H9 (cell line): ENCODE measurements at regions not wholly inside any gene's neighbourhood (a gene's known extent, or its start where the extent isn't known, plus 50 kb on each side); places are given as distances from the start of the nearest gene placed in this dataset.

Source experiments
- DNase-seq: peaks from one replicate; pipeline ENCODE4 v3.0.0-alpha.2; 2017
- H2AFZ ChIP-seq: one replicate; pipeline ENCODE4 v1.6.1; 2013; ENCODE audit warnings: mild to moderate bottlenecking, low read length, control low read depth, moderate library complexity
- H2AK5ac ChIP-seq: 2 replicates; pipeline ENCODE4 v1.6.1; 2013; ENCODE audit warnings: low read length, control low read depth, mixed read lengths; ENCODE audit not compliant: insufficient read length
- H2BK120ac ChIP-seq: one replicate; pipeline ENCODE4 v1.6.1; 2013; ENCODE audit warnings: low read depth, mild to moderate bottlenecking, low read length, control low read depth, inconsistent platforms; ENCODE audit not compliant: poor library complexity, severe bottlenecking
- H2BK12ac ChIP-seq: 2 replicates; pipeline ENCODE4 v1.6.1; 2013; ENCODE audit warnings: low read length, control low read depth, mixed read lengths, low read depth; ENCODE audit not compliant: insufficient read length
- H2BK15ac ChIP-seq: 2 replicates; pipeline ENCODE4 v1.6.1; 2013; ENCODE audit warnings: low read depth, low read length, control low read depth
- H2BK20ac ChIP-seq: one replicate; pipeline ENCODE4 v1.6.1; 2013; ENCODE audit warnings: low read depth, mild to moderate bottlenecking, low read length, control low read depth, inconsistent platforms; ENCODE audit not compliant: poor library complexity, severe bottlenecking
- H2BK5ac ChIP-seq: 2 replicates; pipeline ENCODE4 v1.6.1; 2013; ENCODE audit warnings: low read length, control low read depth, mixed read lengths; ENCODE audit not compliant: insufficient read length
- H3K14ac ChIP-seq: 2 replicates; pipeline ENCODE4 v1.6.1; 2013; ENCODE audit warnings: low read length, control low read depth; ENCODE audit not compliant: insufficient read depth
- H3K18ac ChIP-seq: 2 replicates; pipeline ENCODE4 v1.6.1; 2013; ENCODE audit warnings: low read depth, mild to moderate bottlenecking, mixed read lengths, low read length, control low read depth; ENCODE audit not compliant: insufficient read length
- H3K23ac ChIP-seq: 2 replicates; pipeline ENCODE4 v1.6.1; 2013; ENCODE audit warnings: low read length, control low read depth, mixed read lengths, low read depth; ENCODE audit not compliant: insufficient read length
- H3K23me2 ChIP-seq: 2 replicates; pipeline ENCODE4 v1.6.1; 2013; ENCODE audit warnings: low read depth, mild to moderate bottlenecking, mixed read lengths, low read length, control low read depth; ENCODE audit not compliant: insufficient read length, poor library complexity, severe bottlenecking
- H3K27ac ChIP-seq: 2 replicates; pipeline ENCODE4 v1.5.1; 2013; ENCODE audit warnings: low read length, control low read depth, mixed read lengths, low read depth; ENCODE audit not compliant: insufficient read length
- H3K27me3 ChIP-seq: 2 replicates; pipeline ENCODE4 v1.6.1; 2013; ENCODE audit warnings: low read length, control low read depth, inconsistent platforms; ENCODE audit not compliant: insufficient read depth
- H3K4ac ChIP-seq: 2 replicates; pipeline ENCODE4 v1.6.1; 2013; ENCODE audit warnings: low read depth, mild to moderate bottlenecking, control low read depth, inconsistent platforms, low read length, moderate library complexity
- H3K4me1 ChIP-seq: 2 replicates; pipeline ENCODE4 v1.6.1; 2013; ENCODE audit warnings: low read length, control low read depth, inconsistent platforms; ENCODE audit not compliant: insufficient read depth
- H3K4me2 ChIP-seq: 2 replicates; pipeline ENCODE4 v1.6.1; 2013; ENCODE audit warnings: low read length, control low read depth, mixed read lengths; ENCODE audit not compliant: insufficient read length, insufficient read depth
- H3K56ac ChIP-seq: 2 replicates; pipeline ENCODE4 v1.6.1; 2013; ENCODE audit warnings: low read depth, mild to moderate bottlenecking, mixed read lengths, low read length, control low read depth; ENCODE audit not compliant: insufficient read length
- H3K79me1 ChIP-seq: 2 replicates; pipeline ENCODE4 v1.6.1; 2013; ENCODE audit warnings: low read depth, mild to moderate bottlenecking, moderate library complexity, low read length, control low read depth, inconsistent platforms; ENCODE audit not compliant: insufficient read depth, poor library complexity, severe bottlenecking
- H3K79me2 ChIP-seq: 2 replicates; pipeline ENCODE4 v1.6.1; 2013; ENCODE audit warnings: low read length, control low read depth, inconsistent platforms; ENCODE audit not compliant: insufficient read depth
- H3K9ac ChIP-seq: 2 replicates; pipeline ENCODE4 v1.6.1; 2013; ENCODE audit warnings: low read length, control low read depth, mixed read lengths; ENCODE audit not compliant: insufficient read length; ENCODE audit errors: extremely low read depth
- H3K9me3 ChIP-seq: one replicate; pipeline ENCODE4 v1.6.1; 2013; ENCODE audit warnings: low read depth, low read length, inconsistent platforms; ENCODE audit not compliant: control insufficient read depth
- H3T11ph ChIP-seq: one replicate; pipeline ENCODE4 v1.6.1; 2013; ENCODE audit warnings: mild to moderate bottlenecking, low read length, control low read depth, inconsistent platforms
- H4K20me1 ChIP-seq: one replicate; pipeline ENCODE4 v1.6.1; 2013; ENCODE audit not compliant: control insufficient read depth, insufficient read length, insufficient read depth
- H4K5ac ChIP-seq: 2 replicates; pipeline ENCODE4 v1.6.1; 2013; ENCODE audit warnings: low read depth, mild to moderate bottlenecking, mixed read lengths, low read length, control low read depth; ENCODE audit not compliant: insufficient read length
- H4K8ac ChIP-seq: replicated peaks from 2 replicates; pipeline ENCODE4 v1.6.1; 2013; ENCODE audit warnings: low read length, control low read depth, mixed read lengths, low read depth; ENCODE audit not compliant: insufficient read length
- H4K91ac ChIP-seq: 2 replicates; pipeline ENCODE4 v1.6.1; 2013; ENCODE audit warnings: low read depth, mild to moderate bottlenecking, moderate library complexity, mixed read lengths, low read length, control low read depth; ENCODE audit not compliant: insufficient read length
- H3K27ac Mint-ChIP-seq, 3 experiments: 2 replicates in 2 of 3; 3 replicates in 1 of 3; pipeline ENCODE4 v1.8.0; 2020 to 2021; ENCODE audit warnings: mixed read lengths in 3 of 3, mild to moderate bottlenecking in 1 of 3, moderate library complexity in 1 of 3
- H3K27me3 Mint-ChIP-seq: 2 replicates; pipeline ENCODE4 v1.8.0; 2021; ENCODE audit warnings: low read depth, mild to moderate bottlenecking, moderate library complexity, mixed read lengths
- H3K36me3 Mint-ChIP-seq, 3 experiments: 2 replicates in 2 of 3; 3 replicates in 1 of 3; pipeline ENCODE4 v1.8.0; 2020 to 2021; ENCODE audit warnings: low read depth in 3 of 3, mixed read lengths in 3 of 3; ENCODE audit not compliant: insufficient read depth in 1 of 3
- H3K4me1 Mint-ChIP-seq, 2 experiments: 2 replicates each; pipeline ENCODE4 v1.8.0; 2020; ENCODE audit warnings: mixed read lengths in 2 of 2
- H3K4me3 Mint-ChIP-seq, 2 experiments: 2 replicates in 1 of 2; 3 replicates in 1 of 2; pipeline ENCODE4 v1.8.0; 2020 to 2021; ENCODE audit warnings: mild to moderate bottlenecking in 2 of 2, mixed read lengths in 2 of 2, moderate library complexity in 1 of 2
- H3K9me3 Mint-ChIP-seq, 2 experiments: 2 replicates in 1 of 2; 3 replicates in 1 of 2; pipeline ENCODE4 v1.8.0; 2020; ENCODE audit warnings: mild to moderate bottlenecking in 2 of 2, mixed read lengths in 2 of 2, moderate library complexity in 1 of 2
- WGBS: extraction: QIAGEN DNeasy Blood & Tissue Kit; methylation state at CpG from one replicate; pipeline ENCODE4 v1.1.7; 2013; ENCODE audit warnings: missing lambda C conversion rate, low lambda C conversion rate, mixed read lengths; ENCODE audit not compliant: insufficient read length; ENCODE audit errors: extremely low coverage; 5-methylcytosine and 5-hydroxymethylcytosine counted together
- TF ChIP-seq, protein P1 (sequence below): fragments of 200-600 bp; sonication (generic); conservative IDR thresholded peaks from 3 replicates; pipeline ENCODE4 v1.8.0; 2021; ENCODE audit warnings: antibody characterized with exemption, mild to moderate bottlenecking

DNA sequence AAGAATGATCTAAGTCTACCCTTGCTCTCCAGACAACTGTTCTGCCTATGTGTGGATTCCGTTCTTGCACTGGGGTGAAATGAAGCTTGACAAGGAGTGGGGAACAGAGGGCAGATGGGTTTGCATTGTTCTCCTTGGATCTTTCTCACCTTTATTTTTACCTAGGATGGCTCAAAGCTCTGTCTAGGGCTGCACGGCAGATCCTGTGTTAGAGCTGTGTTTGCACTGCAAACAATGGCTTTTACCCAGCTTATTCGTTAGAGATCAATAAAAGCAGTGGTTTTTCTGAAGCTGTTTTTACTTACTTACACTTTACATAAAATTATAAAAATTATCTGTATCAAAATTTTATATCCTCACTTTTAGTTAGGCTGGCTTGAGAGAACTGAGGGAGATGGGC is 105.1 kb downstream of the LRIG3 start:
- no peaks in the 10 kb centered on the region for H4K20me1 ChIP-seq
- H3T11ph ChIP-seq: no peak overlapping the region
- no peak for DNase-seq
- no peak overlapping the region for H2BK120ac ChIP-seq
- H3K23me2 ChIP-seq: no peaks in the 10 kb centered on the region
- H2BK12ac ChIP-seq: no peak overlapping the region
- no peak overlapping the region for H3K18ac ChIP-seq
- no peaks in the 10 kb centered on the region; the same call in 1 of the 2 replicates for H3K27me3 ChIP-seq
- no peak overlapping the region for H2AK5ac ChIP-seq
- H2AFZ ChIP-seq: no peak overlapping the region
- TF ChIP-seq, protein P1, sequence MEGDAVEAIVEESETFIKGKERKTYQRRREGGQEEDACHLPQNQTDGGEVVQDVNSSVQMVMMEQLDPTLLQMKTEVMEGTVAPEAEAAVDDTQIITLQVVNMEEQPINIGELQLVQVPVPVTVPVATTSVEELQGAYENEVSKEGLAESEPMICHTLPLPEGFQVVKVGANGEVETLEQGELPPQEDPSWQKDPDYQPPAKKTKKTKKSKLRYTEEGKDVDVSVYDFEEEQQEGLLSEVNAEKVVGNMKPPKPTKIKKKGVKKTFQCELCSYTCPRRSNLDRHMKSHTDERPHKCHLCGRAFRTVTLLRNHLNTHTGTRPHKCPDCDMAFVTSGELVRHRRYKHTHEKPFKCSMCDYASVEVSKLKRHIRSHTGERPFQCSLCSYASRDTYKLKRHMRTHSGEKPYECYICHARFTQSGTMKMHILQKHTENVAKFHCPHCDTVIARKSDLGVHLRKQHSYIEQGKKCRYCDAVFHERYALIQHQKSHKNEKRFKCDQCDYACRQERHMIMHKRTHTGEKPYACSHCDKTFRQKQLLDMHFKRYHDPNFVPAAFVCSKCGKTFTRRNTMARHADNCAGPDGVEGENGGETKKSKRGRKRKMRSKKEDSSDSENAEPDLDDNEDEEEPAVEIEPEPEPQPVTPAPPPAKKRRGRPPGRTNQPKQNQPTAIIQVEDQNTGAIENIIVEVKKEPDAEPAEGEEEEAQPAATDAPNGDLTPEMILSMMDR: no peak
- peak overlapping the region; percentile 42 for H4K5ac ChIP-seq
- H3K27me3 Mint-ChIP-seq: no peaks in the 10 kb centered on the region; the same call in 1 of the 2 replicates
- H3K27ac ChIP-seq: no peak overlapping the region
- no peak overlapping the region for H3K4me3 Mint-ChIP-seq
- no peaks in the 10 kb centered on the region for H3K79me2 ChIP-seq
- H3K23ac ChIP-seq: no peak overlapping the region
- peak overlapping the region; percentile 52; the same call in 1 of the 2 replicates for H2BK15ac ChIP-seq
- no peaks in the 10 kb centered on the region for H3K79me1 ChIP-seq
- no peak overlapping the region for H2BK20ac ChIP-seq
- no peak overlapping the region for H3K14ac ChIP-seq
- no peaks in the 10 kb centered on the region for H3K9me3 Mint-ChIP-seq
- H3K4me1 ChIP-seq: no peaks in the 10 kb centered on the region
- H4K91ac ChIP-seq: no peak overlapping the region
- H3K9ac ChIP-seq: no peak overlapping the region
- no peak overlapping the region for H3K4me2 ChIP-seq
- H3K27ac Mint-ChIP-seq: peak overlapping the region in 1 of 3 experiments; percentile 23; a peak in 1 of 7 replicates
- no peaks in the 10 kb centered on the region for H3K9me3 ChIP-seq
- peaks cover 3 to 14% of the 10 kb centered on the region in 2 experiments; a peak in 3 of 4 replicates for H3K4me1 Mint-ChIP-seq
- H2BK5ac ChIP-seq: no peak overlapping the region
- H3K36me3 Mint-ChIP-seq: no peaks in the 10 kb centered on the region
- H4K8ac ChIP-seq: no peak overlapping the region
- no peak overlapping the region for H3K4ac ChIP-seq
- WGBS: no CpG with 5 or more reads among the region's 3 CpGs
- H3K56ac ChIP-seq: no peak overlapping the region
